ENCODE measurements at regions not wholly inside any gene's neighbourhood (a gene's known extent, or its start where the extent isn't known, plus 50 kb on each side); places are given as distances from the start of the nearest gene placed in this dataset.

DNA sequence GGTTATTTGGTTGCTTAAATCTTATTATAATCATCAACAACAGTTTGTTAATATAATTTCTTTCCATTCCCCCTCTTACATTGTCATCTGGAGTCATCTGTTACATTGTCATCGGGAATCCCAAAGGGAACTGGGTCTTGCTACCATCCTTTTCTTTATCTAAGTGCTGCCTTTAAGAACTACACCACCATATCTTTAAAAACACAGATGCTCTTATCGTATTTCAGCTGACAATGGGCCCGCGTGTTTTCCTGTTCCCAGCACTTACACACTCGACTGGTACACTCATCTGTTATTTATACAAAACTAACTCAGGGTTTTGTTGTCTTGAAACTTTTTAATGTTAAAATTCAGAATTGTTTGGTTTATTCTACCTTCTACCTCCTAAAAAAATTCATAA is 256.2 kb upstream of the MGMT start:
- TF ChIP-seq, protein P1, sequence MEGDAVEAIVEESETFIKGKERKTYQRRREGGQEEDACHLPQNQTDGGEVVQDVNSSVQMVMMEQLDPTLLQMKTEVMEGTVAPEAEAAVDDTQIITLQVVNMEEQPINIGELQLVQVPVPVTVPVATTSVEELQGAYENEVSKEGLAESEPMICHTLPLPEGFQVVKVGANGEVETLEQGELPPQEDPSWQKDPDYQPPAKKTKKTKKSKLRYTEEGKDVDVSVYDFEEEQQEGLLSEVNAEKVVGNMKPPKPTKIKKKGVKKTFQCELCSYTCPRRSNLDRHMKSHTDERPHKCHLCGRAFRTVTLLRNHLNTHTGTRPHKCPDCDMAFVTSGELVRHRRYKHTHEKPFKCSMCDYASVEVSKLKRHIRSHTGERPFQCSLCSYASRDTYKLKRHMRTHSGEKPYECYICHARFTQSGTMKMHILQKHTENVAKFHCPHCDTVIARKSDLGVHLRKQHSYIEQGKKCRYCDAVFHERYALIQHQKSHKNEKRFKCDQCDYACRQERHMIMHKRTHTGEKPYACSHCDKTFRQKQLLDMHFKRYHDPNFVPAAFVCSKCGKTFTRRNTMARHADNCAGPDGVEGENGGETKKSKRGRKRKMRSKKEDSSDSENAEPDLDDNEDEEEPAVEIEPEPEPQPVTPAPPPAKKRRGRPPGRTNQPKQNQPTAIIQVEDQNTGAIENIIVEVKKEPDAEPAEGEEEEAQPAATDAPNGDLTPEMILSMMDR (IDR thresholded peaks at IDR 0.05 in 2 of 3, conservative IDR thresholded peaks at IDR 0.05 in 1 of 3; ENCODE audit: borderline replicate concordance in 1 of 3, insufficient read depth in 1 of 3, low read depth in 2 of 3, low read length in 2 of 3) = no peak
- TF ChIP-seq EZH2 (IDR thresholded peaks at IDR 0.05) (no peak), POLR2A (IDR thresholded peaks at IDR 0.05; ENCODE audit: borderline replicate concordance, extremely low read depth, insufficient read depth, insufficient read length) (no peak), EZH2phosphoT487 (IDR thresholded peaks at IDR 0.05; ENCODE audit: borderline replicate concordance) (no peak), CEBPB (IDR thresholded peaks at IDR 0.05; ENCODE audit: low read depth) (no peak), POLR2AphosphoS5 (IDR thresholded peaks at IDR 0.05; ENCODE audit: low read depth, low read length) (no peak), ZNF274 (IDR thresholded peaks at IDR 0.05; ENCODE audit: low read depth, low read length) (no peak), SP1 (IDR thresholded peaks at IDR 0.05; ENCODE audit: low read depth) (no peak), CBX3 (IDR thresholded peaks at IDR 0.05; ENCODE audit: low read depth) (no peak), RAD21 (IDR thresholded peaks at IDR 0.05; ENCODE audit: low read depth) (no peak), SRF (IDR thresholded peaks at IDR 0.05; ENCODE audit: low read depth) (no peak)
- TF ChIP-seq, protein P2, sequence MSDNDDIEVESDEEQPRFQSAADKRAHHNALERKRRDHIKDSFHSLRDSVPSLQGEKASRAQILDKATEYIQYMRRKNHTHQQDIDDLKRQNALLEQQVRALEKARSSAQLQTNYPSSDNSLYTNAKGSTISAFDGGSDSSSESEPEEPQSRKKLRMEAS (IDR thresholded peaks at IDR 0.05) = no peak
